ENCODE measurements at regions not wholly inside any gene's neighbourhood (a gene's known extent, or its start where the extent isn't known, plus 50 kb on each side); places are given as distances from the start of the nearest gene placed in this dataset.
A peak's percentile ranks its signal among the peaks of the same experiment; 100 is the strongest.

GRCh38 chr3:194973366-194974000, 287.8 kb downstream of the FAM43A start:
- DNase-seq (ENCODE audit: low spot score) = no peak

- DNase-seq (ENCODE audit: low spot score) = no peak
These were observed 288.9 kb downstream of the FAM43A start for GRCh38 chr3:194974468-194975135.

DNA sequence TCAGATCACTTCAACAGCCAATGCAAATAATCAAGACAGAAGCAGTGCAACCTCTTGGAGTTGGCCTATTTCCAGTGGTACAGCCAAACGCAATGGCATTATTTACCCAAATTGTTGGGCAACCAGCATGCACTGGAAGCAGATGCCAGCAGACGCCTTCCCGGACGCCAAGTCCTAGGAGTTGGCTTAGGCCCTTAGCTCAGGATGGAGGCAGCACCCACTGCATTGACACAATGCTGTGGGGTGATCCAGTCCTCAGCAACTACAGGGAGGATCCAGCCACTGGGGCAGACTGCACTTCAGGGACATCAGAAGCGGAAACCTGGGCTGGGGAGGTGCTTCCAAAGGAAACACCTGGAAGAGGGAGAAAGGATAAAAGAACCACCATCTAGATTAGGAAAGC, 290.4 kb downstream of the FAM43A start:
- DNase-seq (ENCODE audit: low spot score) = no peak

DNA sequence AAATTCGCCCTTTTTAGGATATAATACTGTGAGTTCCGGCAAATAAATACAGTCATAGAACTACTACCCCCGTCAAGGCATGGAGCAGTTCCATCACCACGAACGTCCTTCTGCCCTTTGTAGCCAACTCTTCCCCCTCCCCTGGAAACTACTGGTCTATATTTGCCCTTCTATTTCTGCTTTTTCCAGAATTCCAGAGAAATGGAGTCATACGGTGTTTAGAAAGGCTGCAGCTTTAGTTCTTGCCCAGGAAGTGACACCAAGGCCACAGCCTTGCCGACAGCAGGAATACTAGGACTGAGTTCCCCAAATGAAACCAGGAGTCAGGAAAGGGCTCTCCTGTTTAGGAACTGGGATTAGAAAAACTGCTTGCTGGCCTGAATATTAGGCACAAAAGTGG, 291.2 kb downstream of the FAM43A start:
- DNase-seq (ENCODE audit: low spot score) = no peak

- no peak for DNase-seq (ENCODE audit: low spot score)
These were observed 291.7 kb downstream of the FAM43A start for GRCh38 chr3:194977356-194977755.

- no peak for DNase-seq (ENCODE audit: low spot score)
These were observed 291.8 kb downstream of the XXYLT1 start for GRCh38 chr3:194979173-194979572.

- DNase-seq (ENCODE audit: low spot score) = no peak
These were observed 288.5 kb downstream of the XXYLT1 start for GRCh38 chr3:194982472-194982871.

DNA sequence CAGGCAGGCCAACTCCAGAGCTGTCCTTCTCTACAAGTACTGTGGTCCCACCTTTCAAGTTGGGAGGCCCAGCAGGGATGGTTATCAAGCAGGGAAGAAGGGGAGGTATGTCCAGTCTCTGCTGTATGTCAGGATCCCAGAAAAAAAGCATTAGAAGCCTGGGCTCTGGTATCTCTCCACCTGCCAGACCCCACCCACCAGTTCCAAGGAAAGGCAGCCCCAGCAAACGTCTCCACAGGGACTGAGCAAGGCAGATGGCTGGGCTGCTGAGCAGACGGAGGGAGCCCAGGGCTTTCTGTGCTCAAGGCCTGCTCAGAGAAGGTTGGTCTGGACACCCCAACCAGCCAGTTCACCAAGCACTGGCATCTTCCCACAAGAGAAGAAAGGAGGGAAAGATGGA, 287.8 kb downstream of the XXYLT1 start:
- no peak for DNase-seq (ENCODE audit: low spot score)

GRCh38 chr3:194983620-194984019, 287.3 kb downstream of the XXYLT1 start:
- no peak for DNase-seq (ENCODE audit: low spot score)

GRCh38 chr3:194984066-194984465, 286.9 kb downstream of the XXYLT1 start:
- DNase-seq (ENCODE audit: low spot score) = no peak

DNA sequence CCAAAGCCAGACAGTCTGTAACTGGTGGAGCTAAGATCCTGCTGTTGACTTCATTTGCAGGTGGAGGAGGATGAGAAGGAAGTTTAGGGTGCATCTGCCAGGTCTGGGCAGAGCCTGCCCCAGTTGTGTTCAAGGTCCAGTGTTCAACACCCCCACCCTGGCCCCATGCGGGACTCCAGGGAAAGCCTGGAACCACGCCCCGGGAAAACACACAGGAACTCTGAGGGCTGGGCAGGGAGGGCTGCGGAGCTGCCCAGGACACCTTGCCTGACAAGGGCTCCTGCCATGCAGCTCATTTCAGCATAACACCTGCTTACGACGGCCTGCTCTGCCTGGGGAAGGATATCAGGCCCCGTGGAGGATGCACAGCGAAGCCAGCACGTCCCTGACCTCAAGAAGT, 286.3 kb downstream of the XXYLT1 start:
- DNase-seq (ENCODE audit: low spot score) = no peak

DNA sequence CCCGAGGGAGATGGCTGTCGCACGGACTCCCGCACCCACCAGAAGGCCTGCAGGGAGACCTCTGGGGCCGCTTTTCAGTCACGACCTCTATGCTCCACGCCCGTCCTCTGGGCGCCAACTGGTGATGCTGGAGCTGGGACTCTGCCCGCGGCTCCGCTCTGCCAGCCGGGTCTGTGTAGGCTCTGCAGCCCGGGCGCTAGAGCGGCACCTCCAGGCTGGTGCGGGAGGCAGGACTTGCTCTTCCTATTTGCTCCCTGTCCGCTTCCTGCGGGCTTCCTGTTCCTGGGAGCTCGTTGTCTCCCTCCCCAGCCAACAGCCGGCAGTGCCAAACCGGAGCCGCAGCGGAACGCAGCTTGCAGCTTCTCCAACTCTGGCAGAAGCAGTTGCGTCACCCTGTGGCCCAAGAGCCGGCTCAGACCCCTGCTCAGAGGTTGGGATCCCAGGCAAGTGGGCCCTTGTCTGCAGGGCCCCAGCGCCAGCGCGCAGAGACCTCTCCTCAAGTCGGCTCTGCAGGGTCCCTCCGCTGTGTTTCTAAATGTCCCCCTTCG, 285.9 kb downstream of the XXYLT1 start:
- DNase-seq (ENCODE audit: low spot score) = peak; percentile 27

DNA sequence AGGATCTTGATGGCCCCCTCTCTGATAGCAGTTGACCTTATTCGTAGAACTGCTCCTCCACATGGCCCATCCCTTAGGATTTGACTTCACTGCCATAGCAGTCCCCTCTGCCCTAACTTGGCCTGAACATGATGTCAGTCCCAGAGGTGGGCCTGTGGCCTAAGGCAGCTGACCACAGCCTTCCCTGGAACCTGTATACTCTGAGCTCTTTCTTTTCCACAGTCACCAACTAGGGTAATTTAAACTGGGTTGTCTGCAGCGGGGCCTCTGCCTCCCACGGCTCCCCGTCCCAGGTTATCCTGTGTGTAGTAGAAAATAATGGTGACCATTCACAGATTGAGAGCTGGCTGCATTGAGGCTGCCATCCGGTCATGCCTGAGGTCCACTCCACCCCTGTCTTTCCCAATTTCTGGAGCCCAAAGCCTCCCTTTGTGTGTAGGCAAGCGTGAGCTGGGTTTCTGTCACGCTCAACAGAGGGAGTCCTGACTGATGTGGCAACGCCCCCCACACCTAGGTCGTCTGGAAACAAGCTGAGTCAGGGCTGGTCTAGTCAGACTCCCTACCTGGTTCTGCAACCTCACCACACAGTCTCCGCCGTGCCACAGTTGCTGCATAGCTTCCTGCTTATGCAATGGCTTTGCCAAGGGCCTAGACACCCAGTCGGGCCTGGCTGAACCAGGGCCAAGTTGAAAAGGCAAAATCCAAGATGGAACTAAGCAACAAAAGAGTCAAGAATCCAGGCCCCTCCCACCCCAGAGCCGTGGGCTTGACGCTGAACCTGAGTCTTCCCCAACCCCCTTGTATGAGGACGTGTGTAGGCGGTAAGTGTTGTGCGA, 284.5 kb downstream of the XXYLT1 start:
- no peak for DNase-seq (ENCODE audit: low spot score)

- DNase-seq (ENCODE audit: low spot score) = no peak
These were observed 283.1 kb downstream of the XXYLT1 start for GRCh38 chr3:194987571-194988494.

GRCh38 chr3:194988495-194989165, 282.3 kb downstream of the XXYLT1 start:
- no peak for DNase-seq (ENCODE audit: low spot score)

DNA sequence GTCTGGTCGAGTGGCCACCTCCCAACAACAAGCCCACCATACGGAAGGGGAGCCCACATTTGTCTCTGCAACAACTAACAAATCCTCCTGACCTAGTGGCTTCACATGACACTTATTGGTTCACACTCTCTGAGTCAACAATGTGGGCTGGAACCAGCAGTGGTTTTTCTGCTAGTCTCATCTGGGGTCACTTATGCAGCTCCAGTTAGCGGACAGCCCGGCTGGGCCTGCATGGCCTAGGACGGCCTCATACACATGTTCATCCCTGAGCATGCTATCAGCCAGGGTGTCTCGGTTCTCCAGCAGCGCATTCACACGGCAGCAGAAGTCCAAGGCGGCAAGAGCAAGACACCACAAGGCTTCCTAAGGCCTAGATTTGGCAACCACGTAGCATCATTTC, 281.7 kb downstream of the XXYLT1 start:
- no peak for DNase-seq (ENCODE audit: low spot score)

GRCh38 chr3:194990454-194991337, 280.3 kb downstream of the XXYLT1 start:
- DNase-seq (ENCODE audit: low spot score) = no peak

DNA sequence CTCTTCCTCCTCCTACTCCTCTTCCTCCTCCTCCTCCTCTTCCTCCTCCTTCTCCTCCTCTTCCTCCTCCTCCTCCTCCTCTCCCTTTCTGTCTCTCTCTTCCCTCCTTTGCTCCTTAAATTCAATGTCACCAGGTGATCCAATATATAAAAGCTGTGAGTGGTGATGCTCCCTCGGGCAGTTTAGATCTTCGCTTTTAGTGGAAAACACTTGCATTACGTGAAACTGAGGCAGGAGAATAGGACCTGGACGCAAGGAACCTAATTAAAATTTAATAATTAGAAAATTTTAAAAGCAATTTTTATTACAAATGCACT, 279.7 kb downstream of the XXYLT1 start:
- no peak for DNase-seq (ENCODE audit: low spot score)

- DNase-seq (ENCODE audit: low spot score) = no peak
These were observed 277.1 kb downstream of the XXYLT1 start for GRCh38 chr3:194993896-194994295.

GRCh38 chr3:194994551-194994981, 276.4 kb downstream of the XXYLT1 start:
- DNase-seq (ENCODE audit: low spot score) = no peak
